Astrocyte (in vitro differentiated cells and primary cell): ENCODE measurements at regions not wholly inside any gene's neighbourhood (a gene's known extent, or its start where the extent isn't known, plus 50 kb on each side); places are given as distances from the start of the nearest gene placed in this dataset.

Experiments
- EZH2 ChIP-seq: IDR thresholded peaks from 2 replicates; pipeline ENCODE4 v1.6.1; 2012; ENCODE audit warnings: mild to moderate bottlenecking, low read length, inconsistent platforms; ENCODE audit not compliant: insufficient read depth
- TF ChIP-seq, protein P1 (sequence below): IDR thresholded peaks from 2 replicates; pipeline ENCODE4 v1.5.1; 2011; ENCODE audit warnings: low read depth, mild to moderate bottlenecking, inconsistent platforms, low read length, moderate library complexity; ENCODE audit not compliant: insufficient read depth

DNA sequence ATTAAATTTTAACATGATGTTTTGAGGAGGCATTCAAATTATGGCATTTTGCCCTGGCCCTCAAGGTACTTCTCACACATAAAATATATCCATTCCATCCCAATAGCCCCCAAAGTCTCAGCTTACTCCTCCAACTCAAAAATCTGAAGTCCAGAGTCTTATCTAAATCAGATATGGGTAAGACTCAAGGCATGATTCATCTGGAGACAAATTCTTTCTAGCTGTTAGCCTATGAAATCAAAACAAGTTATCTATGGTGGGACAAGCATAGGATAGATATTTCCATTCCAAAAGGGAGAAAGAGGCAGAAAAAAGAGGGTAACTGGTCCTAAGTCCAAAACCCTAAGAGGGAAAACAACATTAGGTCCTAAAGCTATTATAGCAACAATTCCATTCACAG lies 408.4 kb downstream of the ZNF608 start:
- TF ChIP-seq, protein P1, sequence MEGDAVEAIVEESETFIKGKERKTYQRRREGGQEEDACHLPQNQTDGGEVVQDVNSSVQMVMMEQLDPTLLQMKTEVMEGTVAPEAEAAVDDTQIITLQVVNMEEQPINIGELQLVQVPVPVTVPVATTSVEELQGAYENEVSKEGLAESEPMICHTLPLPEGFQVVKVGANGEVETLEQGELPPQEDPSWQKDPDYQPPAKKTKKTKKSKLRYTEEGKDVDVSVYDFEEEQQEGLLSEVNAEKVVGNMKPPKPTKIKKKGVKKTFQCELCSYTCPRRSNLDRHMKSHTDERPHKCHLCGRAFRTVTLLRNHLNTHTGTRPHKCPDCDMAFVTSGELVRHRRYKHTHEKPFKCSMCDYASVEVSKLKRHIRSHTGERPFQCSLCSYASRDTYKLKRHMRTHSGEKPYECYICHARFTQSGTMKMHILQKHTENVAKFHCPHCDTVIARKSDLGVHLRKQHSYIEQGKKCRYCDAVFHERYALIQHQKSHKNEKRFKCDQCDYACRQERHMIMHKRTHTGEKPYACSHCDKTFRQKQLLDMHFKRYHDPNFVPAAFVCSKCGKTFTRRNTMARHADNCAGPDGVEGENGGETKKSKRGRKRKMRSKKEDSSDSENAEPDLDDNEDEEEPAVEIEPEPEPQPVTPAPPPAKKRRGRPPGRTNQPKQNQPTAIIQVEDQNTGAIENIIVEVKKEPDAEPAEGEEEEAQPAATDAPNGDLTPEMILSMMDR: no peak
- TF ChIP-seq EZH2: no peak
